ENCODE measurements at regions not wholly inside any gene's neighbourhood (a gene's known extent, or its start where the extent isn't known, plus 50 kb on each side); places are given as distances from the start of the nearest gene placed in this dataset.
"Not testable (repeated sequence)": the region's sequence is repeated elsewhere in the genome, so short reads cannot be mapped to it uniquely, and the experiment has no call there.

- no peak for DNase-seq (ENCODE audit: low read depth)
These were observed 51.1 kb upstream of the JADE1 start for GRCh38 chr4:128758314-128758922.

GRCh38 chr4:128757712-128758111, 51.8 kb upstream of the JADE1 start:
- DNase-seq (ENCODE audit: low read depth), result no peak

- no peak for DNase-seq (ENCODE audit: low read depth)
These were observed 58.1 kb upstream of the JADE1 start for GRCh38 chr4:128751354-128751753.

GRCh38 chr4:128741748-128742147, 67.8 kb upstream of the JADE1 start:
- DNase-seq (ENCODE audit: low read depth), result not testable (repeated sequence)

GRCh38 chr4:128737098-128737513, 72.4 kb upstream of the JADE1 start:
- no peak for DNase-seq (ENCODE audit: low read depth)

GRCh38 chr4:128735714-128736113, 73.8 kb upstream of the JADE1 start:
- DNase-seq (ENCODE audit: low read depth), result no peak

GRCh38 chr4:128728190-128728589, 81.3 kb upstream of the JADE1 start:
- no peak for DNase-seq (ENCODE audit: low read depth)

- DNase-seq (ENCODE audit: low read depth), result no peak
These were observed 81.8 kb upstream of the JADE1 start for GRCh38 chr4:128727658-128728057.

- no peak for DNase-seq (ENCODE audit: low read depth)
These were observed 84.0 kb upstream of the JADE1 start for GRCh38 chr4:128725405-128726055.

GRCh38 chr4:128722911-128723310, 86.6 kb upstream of the JADE1 start:
- no peak for DNase-seq (ENCODE audit: low read depth)

- no peak for DNase-seq (ENCODE audit: low read depth)
These were observed 87.6 kb upstream of the JADE1 start for GRCh38 chr4:128721896-128722295.

- no peak for DNase-seq (ENCODE audit: low read depth)
These were observed 89.2 kb upstream of the JADE1 start for GRCh38 chr4:128720270-128720669.

GRCh38 chr4:128718768-128719167, 90.7 kb upstream of the JADE1 start:
- no peak for DNase-seq (ENCODE audit: low read depth)

GRCh38 chr4:128716338-128716737, 93.2 kb upstream of the JADE1 start:
- DNase-seq (ENCODE audit: low read depth), result no peak

GRCh38 chr4:128715616-128716015, 93.9 kb upstream of the JADE1 start:
- DNase-seq (ENCODE audit: low read depth), result no peak

- no peak for DNase-seq (ENCODE audit: low read depth)
These were observed 98.1 kb upstream of the JADE1 start for GRCh38 chr4:128711361-128711760.

GRCh38 chr4:128709268-128709667, 100.2 kb upstream of the JADE1 start:
- no peak for DNase-seq (ENCODE audit: low read depth)

GRCh38 chr4:128707864-128708263, 101.6 kb upstream of the JADE1 start:
- DNase-seq (ENCODE audit: low read depth), result no peak

- DNase-seq (ENCODE audit: low read depth), result no peak
These were observed 105.6 kb upstream of the JADE1 start for GRCh38 chr4:128703948-128704347.

- no peak for DNase-seq (ENCODE audit: low read depth)
These were observed 108.7 kb upstream of the JADE1 start for GRCh38 chr4:128700659-128701350.

- DNase-seq (ENCODE audit: low read depth), result no peak
These were observed 111.1 kb upstream of the JADE1 start for GRCh38 chr4:128698386-128698785.

GRCh38 chr4:128697323-128697722, 112.2 kb upstream of the JADE1 start:
- no peak for DNase-seq (ENCODE audit: low read depth)

- no peak for DNase-seq (ENCODE audit: low read depth)
These were observed 119.5 kb upstream of the JADE1 start for GRCh38 chr4:128690011-128690410.

All from activated gamma-delta T cell treated with anti-CD3 and anti-CD28 coated beads, Interleukin-2, amount 50 U/mL, for 16 hours (primary cell).